ENCODE measurements at regions not wholly inside any gene's neighbourhood (a gene's known extent, or its start where the extent isn't known, plus 50 kb on each side); places are given as distances from the start of the nearest gene placed in this dataset.

DNA sequence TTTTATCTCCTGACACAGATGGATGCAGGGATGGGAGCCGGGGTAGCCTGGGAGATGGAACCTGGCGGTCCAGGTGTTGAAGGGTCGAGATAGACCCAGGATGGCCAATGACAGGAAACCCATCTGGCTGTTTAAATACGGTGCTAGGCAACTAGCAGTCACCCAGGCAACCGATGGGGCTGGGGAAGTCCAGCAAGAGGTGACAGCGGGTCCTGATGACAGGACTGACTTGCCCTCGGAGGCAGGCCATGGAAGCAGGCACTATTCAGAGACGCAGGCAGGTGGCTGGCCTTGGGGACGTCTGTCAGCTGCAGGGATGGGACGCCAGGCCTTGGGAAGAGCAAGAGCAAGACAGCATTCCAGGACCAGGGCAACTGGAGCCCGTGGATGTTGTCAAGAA lies 135.4 kb upstream of the RALGAPA2 start:
- Histone ChIP-seq H3K27ac (no peak overlapping the region), H3K27me3 (no peaks in the 10 kb centered on the region), H3K9me3 (no peaks in the 10 kb centered on the region), H3K4me1 (no peaks in the 10 kb centered on the region), H3K4me3 (no peak overlapping the region), H3K36me3 (no peaks in the 10 kb centered on the region)
- ATAC-seq, result no peak
- in situ Hi-C loops (cut with MboI; ENCODE audit: low sequenced_read_pairs in 4 of 4), result no loop called here
- no peak for DNase-seq
- no peak for TF ChIP-seq POLR2A (IDR thresholded peaks at IDR 0.05)
- TF ChIP-seq, protein P1, sequence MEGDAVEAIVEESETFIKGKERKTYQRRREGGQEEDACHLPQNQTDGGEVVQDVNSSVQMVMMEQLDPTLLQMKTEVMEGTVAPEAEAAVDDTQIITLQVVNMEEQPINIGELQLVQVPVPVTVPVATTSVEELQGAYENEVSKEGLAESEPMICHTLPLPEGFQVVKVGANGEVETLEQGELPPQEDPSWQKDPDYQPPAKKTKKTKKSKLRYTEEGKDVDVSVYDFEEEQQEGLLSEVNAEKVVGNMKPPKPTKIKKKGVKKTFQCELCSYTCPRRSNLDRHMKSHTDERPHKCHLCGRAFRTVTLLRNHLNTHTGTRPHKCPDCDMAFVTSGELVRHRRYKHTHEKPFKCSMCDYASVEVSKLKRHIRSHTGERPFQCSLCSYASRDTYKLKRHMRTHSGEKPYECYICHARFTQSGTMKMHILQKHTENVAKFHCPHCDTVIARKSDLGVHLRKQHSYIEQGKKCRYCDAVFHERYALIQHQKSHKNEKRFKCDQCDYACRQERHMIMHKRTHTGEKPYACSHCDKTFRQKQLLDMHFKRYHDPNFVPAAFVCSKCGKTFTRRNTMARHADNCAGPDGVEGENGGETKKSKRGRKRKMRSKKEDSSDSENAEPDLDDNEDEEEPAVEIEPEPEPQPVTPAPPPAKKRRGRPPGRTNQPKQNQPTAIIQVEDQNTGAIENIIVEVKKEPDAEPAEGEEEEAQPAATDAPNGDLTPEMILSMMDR (IDR thresholded peaks at IDR 0.05 in 4 of 5, conservative IDR thresholded peaks at IDR 0.05 in 1 of 5), result no peak
- intact Hi-C loops (cut with DNase I; ENCODE audit: low total_unique reads), result no loop called here

DNA sequence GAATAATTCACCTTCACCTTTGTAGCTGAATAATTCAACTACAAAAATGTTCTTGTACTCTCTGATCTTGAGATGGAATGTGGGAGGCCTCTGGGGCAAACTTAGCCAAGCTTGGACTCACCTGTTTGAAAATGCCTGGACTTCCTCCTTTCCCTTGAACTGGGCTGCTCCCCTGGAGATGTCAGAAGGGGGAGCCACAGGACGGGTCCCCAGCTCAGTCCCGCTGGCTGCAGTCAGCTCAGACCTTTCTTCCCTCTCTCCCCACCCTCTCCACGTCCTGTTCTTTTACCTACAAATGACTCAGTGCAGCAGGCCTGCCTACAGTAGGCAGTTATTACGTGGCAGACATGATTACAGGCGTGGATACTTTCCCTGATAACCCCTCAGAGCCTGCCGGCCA lies 131.5 kb upstream of the RALGAPA2 start:
- ATAC-seq (no peak), DNase-seq (no peak)
- H3K27me3 ChIP-seq, result no peaks in the 10 kb centered on the region
- no peaks in the 10 kb centered on the region for H3K36me3 ChIP-seq
- TF ChIP-seq, protein P1 (IDR thresholded peaks at IDR 0.05 in 4 of 5, conservative IDR thresholded peaks at IDR 0.05 in 1 of 5), result no peak
- no peak for TF ChIP-seq POLR2A (IDR thresholded peaks at IDR 0.05)
- no peak overlapping the region for H3K27ac ChIP-seq
- H3K4me1 ChIP-seq, result no peaks in the 10 kb centered on the region
- intact Hi-C loops (cut with DNase I; ENCODE audit: low total_unique reads), result no loop called here
- in situ Hi-C loops (cut with MboI; ENCODE audit: low sequenced_read_pairs in 4 of 4), result no loop called here
- H3K9me3 ChIP-seq, result no peaks in the 10 kb centered on the region
- H3K4me3 ChIP-seq, result no peak overlapping the region

DNA sequence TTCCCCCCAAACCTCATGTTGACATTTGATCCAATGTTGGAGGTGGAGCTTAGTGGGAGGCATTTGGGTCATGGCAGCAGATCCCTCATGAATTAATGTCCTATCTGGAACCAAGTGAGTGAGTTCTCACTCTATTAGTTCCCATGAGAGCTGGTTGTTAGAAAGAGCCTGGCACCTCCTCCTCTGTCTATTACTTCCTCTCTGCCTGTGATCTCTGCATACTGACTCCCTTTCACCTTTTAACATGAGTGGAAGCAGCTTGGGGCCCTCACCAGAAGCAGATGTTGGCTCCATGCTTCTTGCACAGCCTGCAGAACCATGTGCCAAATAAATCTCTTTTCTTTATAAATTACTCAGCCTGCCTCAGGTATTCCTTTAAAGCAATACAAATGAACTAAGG lies 127.3 kb upstream of the RALGAPA2 start:
- Histone ChIP-seq H3K27me3 (no peaks in the 10 kb centered on the region), H3K4me3 (no peak overlapping the region), H3K36me3 (no peaks in the 10 kb centered on the region), H3K27ac (no peak overlapping the region), H3K9me3 (no peaks in the 10 kb centered on the region), H3K4me1 (peaks cover 0 to 7% of the 10 kb centered on the region in 2 donors)
- in situ Hi-C loops (cut with MboI; ENCODE audit: low sequenced_read_pairs in 4 of 4), result loop anchor here in 1 of 4 donors (10.0 kb wide), 1 partner anchor 665 kb away; no protein-coding TSS in a partner anchor
- TF ChIP-seq, protein P1 (IDR thresholded peaks at IDR 0.05 in 4 of 5, conservative IDR thresholded peaks at IDR 0.05 in 1 of 5), result no peak
- no peak for TF ChIP-seq POLR2A (IDR thresholded peaks at IDR 0.05)
- intact Hi-C loops (cut with DNase I; ENCODE audit: low total_unique reads), result loop anchor here (5.0 kb wide), 1 partner anchor 733 kb away; no protein-coding TSS in a partner anchor
- no peak for ATAC-seq
- no peak for DNase-seq

DNA sequence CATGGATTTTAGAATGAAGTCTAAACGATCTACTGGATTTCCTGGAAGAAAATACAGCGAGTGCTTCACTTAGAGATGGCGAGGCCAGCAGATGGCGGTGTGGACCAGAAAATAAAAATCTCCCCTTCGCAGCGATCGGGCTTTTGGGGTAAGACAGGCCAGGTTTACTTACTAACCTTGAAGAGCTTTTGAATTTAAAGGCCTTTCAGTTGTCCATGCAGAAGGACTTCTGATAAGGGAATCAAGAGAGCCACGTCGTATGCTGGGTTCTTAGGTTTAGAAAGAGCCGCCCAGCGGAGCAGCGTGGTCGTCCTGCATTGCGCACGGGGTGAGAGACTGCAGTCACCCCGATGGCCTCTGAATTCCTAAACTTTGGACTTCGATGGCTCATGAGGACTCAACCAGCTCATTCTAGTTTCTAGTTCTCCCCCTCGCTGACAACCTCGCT lies 125.2 kb upstream of the RALGAPA2 start:
- no peak overlapping the region for H3K27ac ChIP-seq
- H3K27me3 ChIP-seq, result no peaks in the 10 kb centered on the region
- ATAC-seq (peak; percentile 42 to 68), DNase-seq (peak in 1 of 2 donors; percentile 22)
- peaks cover 0 to 7% of the 10 kb centered on the region in 2 donors for H3K4me1 ChIP-seq
- H3K36me3 ChIP-seq, result no peaks in the 10 kb centered on the region
- peak overlapping the region; percentile 21 to 39 (median 35) for H3K4me3 ChIP-seq
- no peak for TF ChIP-seq POLR2A (IDR thresholded peaks at IDR 0.05)
- TF ChIP-seq, protein P1 (IDR thresholded peaks at IDR 0.05 in 4 of 5, conservative IDR thresholded peaks at IDR 0.05 in 1 of 5), result peak; percentile 55 to 73 (median 64)
- no peaks in the 10 kb centered on the region for H3K9me3 ChIP-seq
- intact Hi-C loops (cut with DNase I; ENCODE audit: low total_unique reads) (loop anchor here (2.0 to 5.0 kb wide), 2 partner anchors 667 to 735 kb away; no protein-coding TSS in a partner anchor), in situ Hi-C loops (cut with MboI; ENCODE audit: low sequenced_read_pairs in 4 of 4) (loop anchor here in 1 of 4 donors (10.0 kb wide), 1 partner anchor 667 kb away; no protein-coding TSS in a partner anchor)
